ENCODE measurements at regions not wholly inside any gene's neighbourhood (a gene's known extent, or its start where the extent isn't known, plus 50 kb on each side); places are given as distances from the start of the nearest gene placed in this dataset.

DNA sequence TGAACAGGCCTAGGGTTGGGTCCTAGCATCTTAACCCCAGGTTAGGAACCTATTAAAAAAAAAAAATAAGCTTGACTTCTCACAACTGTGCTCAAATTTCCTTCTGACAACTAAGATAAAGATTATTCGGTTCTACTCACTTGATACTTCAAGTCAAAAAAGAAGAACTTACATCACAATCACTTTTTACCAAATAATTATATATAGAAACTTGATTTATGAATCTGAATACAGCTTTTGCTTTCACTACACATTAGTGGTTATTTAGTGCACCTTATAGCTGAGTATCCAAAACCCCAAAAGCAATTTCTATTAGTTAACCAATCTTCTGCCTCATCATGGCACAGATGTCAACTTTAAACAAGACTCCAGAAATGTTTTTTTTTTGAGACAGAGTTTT, 119.0 kb upstream of the DST start:
- peaks cover 8% of the 10 kb centered on the region; the same call in 1 of the 2 replicates for H3K4me1 ChIP-seq (ENCODE audit: insufficient read depth, low read length)
- H3K23me2 ChIP-seq (ENCODE audit: insufficient read length, low read depth, low read length, poor library complexity, severe bottlenecking): no peaks in the 10 kb centered on the region
- no peaks in the 10 kb centered on the region for H3K9me3 ChIP-seq (ENCODE audit: control insufficient read depth, low read depth, low read length)
- H3K4me2 ChIP-seq (ENCODE audit: insufficient read depth, insufficient read length, low read length): no peak overlapping the region
- Mint-ChIP-seq H3K27me3 (ENCODE audit: low read depth) (no peaks in the 10 kb centered on the region; the same call in 1 of the 2 replicates), H3K4me3 (no peak overlapping the region), H3K9me3 (no peaks in the 10 kb centered on the region), H3K4me1 (peaks cover 43 to 50% of the 10 kb centered on the region in 2 experiments), H3K27ac (no peak overlapping the region), H3K36me3 (ENCODE audit: insufficient read depth in 1 of 3, low read depth in 3 of 3) (peaks cover 0 to 3% (median 0%) of the 10 kb centered on the region in 3 experiments; a peak in 2 of 7 replicates)
- H3K79me1 ChIP-seq (ENCODE audit: insufficient read depth, low read depth, low read length, poor library complexity, severe bottlenecking): peaks cover 4% of the 10 kb centered on the region
- H4K8ac ChIP-seq (replicated peaks; ENCODE audit: insufficient read length, low read depth, low read length): no peak overlapping the region
- no peak overlapping the region for H3K4ac ChIP-seq (ENCODE audit: low read depth, low read length)
- H3K14ac ChIP-seq (ENCODE audit: insufficient read depth, low read length): no peak overlapping the region
- no peak overlapping the region for H2BK5ac ChIP-seq (ENCODE audit: insufficient read length, low read length)
- TF ChIP-seq, protein P1, sequence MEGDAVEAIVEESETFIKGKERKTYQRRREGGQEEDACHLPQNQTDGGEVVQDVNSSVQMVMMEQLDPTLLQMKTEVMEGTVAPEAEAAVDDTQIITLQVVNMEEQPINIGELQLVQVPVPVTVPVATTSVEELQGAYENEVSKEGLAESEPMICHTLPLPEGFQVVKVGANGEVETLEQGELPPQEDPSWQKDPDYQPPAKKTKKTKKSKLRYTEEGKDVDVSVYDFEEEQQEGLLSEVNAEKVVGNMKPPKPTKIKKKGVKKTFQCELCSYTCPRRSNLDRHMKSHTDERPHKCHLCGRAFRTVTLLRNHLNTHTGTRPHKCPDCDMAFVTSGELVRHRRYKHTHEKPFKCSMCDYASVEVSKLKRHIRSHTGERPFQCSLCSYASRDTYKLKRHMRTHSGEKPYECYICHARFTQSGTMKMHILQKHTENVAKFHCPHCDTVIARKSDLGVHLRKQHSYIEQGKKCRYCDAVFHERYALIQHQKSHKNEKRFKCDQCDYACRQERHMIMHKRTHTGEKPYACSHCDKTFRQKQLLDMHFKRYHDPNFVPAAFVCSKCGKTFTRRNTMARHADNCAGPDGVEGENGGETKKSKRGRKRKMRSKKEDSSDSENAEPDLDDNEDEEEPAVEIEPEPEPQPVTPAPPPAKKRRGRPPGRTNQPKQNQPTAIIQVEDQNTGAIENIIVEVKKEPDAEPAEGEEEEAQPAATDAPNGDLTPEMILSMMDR (conservative IDR thresholded peaks at IDR 0.05): no peak
- no peak overlapping the region for H2BK15ac ChIP-seq (ENCODE audit: low read depth, low read length)
- H3K27ac ChIP-seq (ENCODE audit: insufficient read length, low read depth, low read length): no peak overlapping the region
- no peak overlapping the region for H3T11ph ChIP-seq (ENCODE audit: low read length)
- no peak for DNase-seq
- no peaks in the 10 kb centered on the region for H3K27me3 ChIP-seq (ENCODE audit: insufficient read depth, low read length)
- no peak overlapping the region for H2AFZ ChIP-seq (ENCODE audit: low read length)
- H2AK5ac ChIP-seq (ENCODE audit: insufficient read length, low read length): no peak overlapping the region
- H2BK120ac ChIP-seq (ENCODE audit: low read depth, low read length, poor library complexity, severe bottlenecking): no peak overlapping the region
- no peak overlapping the region for H3K9ac ChIP-seq (ENCODE audit: extremely low read depth, insufficient read length, low read length)
- H4K5ac ChIP-seq (ENCODE audit: insufficient read length, low read depth, low read length): no peak overlapping the region
- no peak overlapping the region for H2BK12ac ChIP-seq (ENCODE audit: insufficient read length, low read depth, low read length)
- H2BK20ac ChIP-seq (ENCODE audit: low read depth, low read length, poor library complexity, severe bottlenecking): no peak overlapping the region
- H3K18ac ChIP-seq (ENCODE audit: insufficient read length, low read depth, low read length): no peak overlapping the region
- no peaks in the 10 kb centered on the region for H4K20me1 ChIP-seq (ENCODE audit: control insufficient read depth, insufficient read depth, insufficient read length)
- H3K56ac ChIP-seq (ENCODE audit: insufficient read length, low read depth, low read length): no peak overlapping the region
- no peak overlapping the region for H3K23ac ChIP-seq (ENCODE audit: insufficient read length, low read depth, low read length)
- H4K91ac ChIP-seq (ENCODE audit: insufficient read length, low read depth, low read length): no peak overlapping the region
- WGBS (ENCODE audit: extremely low coverage, insufficient read length, low lambda C conversion rate): no CpG with 5 or more reads among the region's 1 CpG
- H3K79me2 ChIP-seq (ENCODE audit: insufficient read depth, low read length): peaks cover 13% of the 10 kb centered on the region
